Breast epithelium (tissue), 4 donors: ENCODE measurements at regions not wholly inside any gene's neighbourhood (a gene's known extent, or its start where the extent isn't known, plus 50 kb on each side); places are given as distances from the start of the nearest gene placed in this dataset.

Source experiments
- DNase-seq, 2 donors: peaks; one replicate each; pipeline ENCODE4 v3.0.0-alpha.2; 2019; ENCODE audit warnings: low spot score in 2 of 2
- H3K27ac ChIP-seq, 2 donors: fragments of 200-600 bp; sonication (generic) in 1 of 2; one replicate each; pipeline ENCODE4 v1.5.1; 2016 to 2019; ENCODE audit warnings: mild to moderate bottlenecking in 1 of 2
- H3K27me3 ChIP-seq, 2 donors: fragments of 200-600 bp; sonication (generic) in 1 of 2; one replicate each; pipeline versions ENCODE4 v1.5.1 to v1.6.0; 2017 to 2019; ENCODE audit warnings: control low read depth in 1 of 2, mild to moderate bottlenecking in 1 of 2
- H3K36me3 ChIP-seq: fragments of 200-600 bp; one replicate; pipeline ENCODE4 v1.5.1; 2019
- H3K4me1 ChIP-seq, 2 donors: fragments of 200-600 bp; sonication (generic); one replicate each; pipeline ENCODE4 v1.5.1; 2016 to 2019; ENCODE audit warnings: control low read depth in 1 of 2
- H3K4me3 ChIP-seq, 3 donors: fragments of 200-600 bp; sonication (generic); 1 replicate in 2 of 3; 2 replicates in 1 of 3; pipeline ENCODE4 v1.5.1; 2016 to 2019; ENCODE audit warnings: mild to moderate bottlenecking in 3 of 3, moderate library complexity in 2 of 3
- H3K9me3 ChIP-seq, 2 donors: fragments of 200-600 bp; sonication (generic) in 1 of 2; one replicate each; pipeline ENCODE4 v1.5.1; 2016 to 2019; ENCODE audit warnings: control low read depth in 1 of 2
- POLR2A ChIP-seq: fragments of 450-650 bp; IDR thresholded peaks from one replicate; pipeline ENCODE4 v1.6.1; 2016; ENCODE audit warnings: antibody characterized with exemption, mild to moderate bottlenecking, moderate library complexity
- POLR2AphosphoS5 ChIP-seq, 3 donors: sonication (generic); formaldehyde crosslinking; IDR thresholded peaks; one replicate each; pipeline ENCODE4 v1.6.1; 2017; ENCODE audit warnings: antibody characterized with exemption in 3 of 3
- intact Hi-C: fragments of 100-400 bp; cut with DNase I; formaldehyde crosslinking; loops from one replicate; pipeline ENCODE4 v1.15.1; 2023; ENCODE audit warnings: low total_unique reads
- TF ChIP-seq, protein P1 (sequence below), 3 donors: fragments of 450-650 bp; IDR thresholded peaks; one replicate each; pipeline ENCODE4 v1.5.1; 2016 to 2017; ENCODE audit warnings: antibody characterized with exemption in 3 of 3, mild to moderate bottlenecking in 3 of 3, moderate library complexity in 3 of 3

DNA sequence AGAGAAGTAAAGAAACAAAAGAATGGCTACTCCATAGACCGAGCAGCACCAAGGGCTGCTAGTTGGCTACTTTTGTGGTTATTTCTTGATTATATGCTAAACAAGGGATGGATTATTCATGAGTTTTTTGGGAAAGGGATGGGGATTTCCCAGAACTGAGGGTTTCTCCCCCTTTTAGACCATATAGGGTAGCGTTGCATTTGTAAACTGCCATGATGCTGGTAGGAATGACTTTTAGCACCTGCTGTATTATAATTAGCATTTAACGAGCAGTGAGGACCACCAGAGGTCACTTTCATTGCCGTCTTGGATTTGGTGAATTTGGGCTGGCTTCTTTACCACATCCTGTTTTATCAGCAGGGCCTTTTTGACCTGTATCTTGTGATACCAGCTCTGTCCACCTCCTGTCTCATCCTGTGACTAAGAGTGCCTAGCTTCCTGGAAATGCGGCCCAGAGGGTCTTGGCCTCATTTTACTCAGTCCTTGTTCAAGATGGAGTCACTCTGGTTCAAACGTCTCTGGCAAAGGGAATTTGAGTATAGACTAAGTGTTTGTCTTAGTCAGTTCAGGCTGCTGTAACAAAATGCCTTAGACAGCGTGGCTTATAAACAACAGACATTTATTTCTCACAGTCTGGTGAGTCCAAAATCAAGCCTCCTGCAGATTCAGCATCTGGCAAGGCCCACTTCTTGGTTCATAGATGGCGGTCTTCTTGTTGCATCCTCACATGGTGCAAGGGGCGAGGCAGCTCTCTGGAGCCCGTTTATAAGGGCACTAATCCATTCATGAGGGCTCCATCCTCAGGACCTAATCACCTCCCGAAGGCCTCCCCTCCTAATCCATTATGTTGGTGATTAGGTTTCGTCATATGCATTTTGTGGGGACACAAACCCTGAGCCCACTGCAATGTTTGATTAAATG lies 348.3 kb upstream of the SFSWAP start:
- no peak for DNase-seq
- H3K36me3 ChIP-seq = no peaks in the 10 kb centered on the region
- no peak overlapping the region for H3K4me3 ChIP-seq
- H3K27ac ChIP-seq = no peak overlapping the region
- TF ChIP-seq, protein P1, sequence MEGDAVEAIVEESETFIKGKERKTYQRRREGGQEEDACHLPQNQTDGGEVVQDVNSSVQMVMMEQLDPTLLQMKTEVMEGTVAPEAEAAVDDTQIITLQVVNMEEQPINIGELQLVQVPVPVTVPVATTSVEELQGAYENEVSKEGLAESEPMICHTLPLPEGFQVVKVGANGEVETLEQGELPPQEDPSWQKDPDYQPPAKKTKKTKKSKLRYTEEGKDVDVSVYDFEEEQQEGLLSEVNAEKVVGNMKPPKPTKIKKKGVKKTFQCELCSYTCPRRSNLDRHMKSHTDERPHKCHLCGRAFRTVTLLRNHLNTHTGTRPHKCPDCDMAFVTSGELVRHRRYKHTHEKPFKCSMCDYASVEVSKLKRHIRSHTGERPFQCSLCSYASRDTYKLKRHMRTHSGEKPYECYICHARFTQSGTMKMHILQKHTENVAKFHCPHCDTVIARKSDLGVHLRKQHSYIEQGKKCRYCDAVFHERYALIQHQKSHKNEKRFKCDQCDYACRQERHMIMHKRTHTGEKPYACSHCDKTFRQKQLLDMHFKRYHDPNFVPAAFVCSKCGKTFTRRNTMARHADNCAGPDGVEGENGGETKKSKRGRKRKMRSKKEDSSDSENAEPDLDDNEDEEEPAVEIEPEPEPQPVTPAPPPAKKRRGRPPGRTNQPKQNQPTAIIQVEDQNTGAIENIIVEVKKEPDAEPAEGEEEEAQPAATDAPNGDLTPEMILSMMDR (IDR thresholded peaks at IDR 0.05) = no peak
- TF ChIP-seq POLR2AphosphoS5 (IDR thresholded peaks at IDR 0.05) = no peak
- H3K4me1 ChIP-seq = no peaks in the 10 kb centered on the region
- intact Hi-C loops = no loop called here
- H3K27me3 ChIP-seq = peaks cover 0 to 10% of the 10 kb centered on the region in 2 donors
- H3K9me3 ChIP-seq = peaks cover 0 to 4% of the 10 kb centered on the region in 2 donors

- intact Hi-C loops = no loop called here
- H3K4me3 ChIP-seq = no peak overlapping the region
- TF ChIP-seq POLR2AphosphoS5 (IDR thresholded peaks at IDR 0.05) (no peak), POLR2A (no peak)
- TF ChIP-seq, protein P1 (IDR thresholded peaks at IDR 0.05) = no peak
- no peak for DNase-seq
- peaks cover 0 to 10% of the 10 kb centered on the region in 2 donors for H3K27me3 ChIP-seq
- H3K4me1 ChIP-seq = no peaks in the 10 kb centered on the region
- H3K27ac ChIP-seq = no peak overlapping the region
- H3K36me3 ChIP-seq = no peaks in the 10 kb centered on the region
- peaks cover 0 to 4% of the 10 kb centered on the region in 2 donors for H3K9me3 ChIP-seq
Observed at GRCh38 chr12:131363393-131363792, 347.5 kb upstream of the SFSWAP start.

GRCh38 chr12:131363841-131364495 lies 346.9 kb upstream of the SFSWAP start:
- intact Hi-C loops = no loop called here
- Histone ChIP-seq H3K9me3 (peaks cover 0 to 4% of the 10 kb centered on the region in 2 donors), H3K27me3 (peaks cover 0 to 10% of the 10 kb centered on the region in 2 donors), H3K4me3 (no peak overlapping the region), H3K4me1 (no peaks in the 10 kb centered on the region), H3K27ac (no peak overlapping the region), H3K36me3 (no peaks in the 10 kb centered on the region)
- TF ChIP-seq POLR2A (no peak), POLR2AphosphoS5 (IDR thresholded peaks at IDR 0.05) (no peak)
- no peak for DNase-seq

GRCh38 chr12:131364903-131365820 lies 345.7 kb upstream of the SFSWAP start:
- H3K9me3 ChIP-seq = no peaks in the 10 kb centered on the region
- H3K27me3 ChIP-seq = peaks cover 0 to 10% of the 10 kb centered on the region in 2 donors
- H3K27ac ChIP-seq = no peak overlapping the region
- no peak overlapping the region for H3K4me3 ChIP-seq
- TF ChIP-seq POLR2AphosphoS5 (IDR thresholded peaks at IDR 0.05) (no peak), POLR2A (no peak)
- TF ChIP-seq, protein P1 (IDR thresholded peaks at IDR 0.05) = no peak
- H3K4me1 ChIP-seq = no peaks in the 10 kb centered on the region
- H3K36me3 ChIP-seq = no peaks in the 10 kb centered on the region
- intact Hi-C loops = no loop called here
- no peak for DNase-seq

GRCh38 chr12:131365821-131366260 lies 345.0 kb upstream of the SFSWAP start:
- peaks cover 0 to 10% of the 10 kb centered on the region in 2 donors for H3K27me3 ChIP-seq
- intact Hi-C loops = no loop called here
- DNase-seq = no peak
- H3K9me3 ChIP-seq = no peaks in the 10 kb centered on the region
- no peak overlapping the region for H3K27ac ChIP-seq
- H3K4me1 ChIP-seq = no peaks in the 10 kb centered on the region
- no peaks in the 10 kb centered on the region for H3K36me3 ChIP-seq
- H3K4me3 ChIP-seq = no peak overlapping the region
- TF ChIP-seq, protein P1 (IDR thresholded peaks at IDR 0.05) = no peak
